Suppressor macrophage (primary cell): ENCODE measurements at regions not wholly inside any gene's neighbourhood (a gene's known extent, or its start where the extent isn't known, plus 50 kb on each side); places are given as distances from the start of the nearest gene placed in this dataset.

Source experiments
- DNase-seq, 4 experiments: peaks; one replicate each; pipeline ENCODE4 v3.0.0-alpha.2; 2020 to 2022

DNA sequence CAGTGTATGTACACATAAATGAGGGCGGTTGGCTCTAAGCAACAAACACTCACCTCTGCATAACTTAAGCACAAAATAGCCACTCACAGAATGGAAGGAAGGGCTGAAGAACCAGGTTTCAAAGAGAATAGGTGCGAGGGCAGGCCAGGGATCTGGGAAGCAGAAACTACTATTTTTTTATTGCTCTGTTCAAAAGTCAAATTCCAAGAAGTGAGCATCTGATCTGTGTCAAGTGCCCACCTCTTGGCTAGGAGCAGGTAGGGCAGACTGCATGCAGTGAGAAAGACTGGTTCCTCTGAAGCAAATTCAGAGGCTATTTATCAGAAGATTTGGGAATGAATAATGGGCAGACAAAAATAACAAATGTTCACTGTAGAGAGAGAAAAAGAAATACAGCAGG lies 336.4 kb upstream of the CTNNB1 start:
- DNase-seq, result no peak

DNA sequence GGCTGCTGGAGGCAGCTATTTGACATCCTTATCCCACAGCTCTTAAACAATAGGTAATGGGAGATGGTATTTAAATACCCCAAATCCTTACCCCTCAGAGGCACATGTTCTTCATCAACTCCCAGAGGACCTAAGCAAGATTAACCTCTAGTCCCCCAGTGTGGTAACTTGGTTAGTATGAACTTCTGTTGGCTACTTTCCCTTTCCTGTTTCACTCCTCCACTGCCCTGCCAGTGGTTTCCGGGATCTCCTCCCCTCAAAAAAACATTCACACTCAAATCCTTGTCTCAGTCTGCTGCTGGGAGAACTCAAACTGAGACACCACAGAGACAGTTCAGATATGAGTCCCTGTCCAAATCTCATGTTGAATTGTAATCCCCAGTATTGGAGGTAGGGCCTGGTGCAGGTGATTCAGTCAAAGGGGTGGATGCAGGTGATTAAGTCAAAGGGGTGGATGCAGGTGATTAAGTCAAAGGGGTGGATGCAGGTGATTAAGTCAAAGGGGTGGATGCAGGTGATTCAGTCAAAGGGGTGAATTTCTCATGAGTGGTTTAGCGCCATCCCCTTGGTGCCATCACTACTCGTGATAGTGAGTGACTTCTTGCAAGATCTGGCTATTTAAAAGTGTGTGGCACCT lies 335.0 kb upstream of the CTNNB1 start:
- no peak for DNase-seq

DNA sequence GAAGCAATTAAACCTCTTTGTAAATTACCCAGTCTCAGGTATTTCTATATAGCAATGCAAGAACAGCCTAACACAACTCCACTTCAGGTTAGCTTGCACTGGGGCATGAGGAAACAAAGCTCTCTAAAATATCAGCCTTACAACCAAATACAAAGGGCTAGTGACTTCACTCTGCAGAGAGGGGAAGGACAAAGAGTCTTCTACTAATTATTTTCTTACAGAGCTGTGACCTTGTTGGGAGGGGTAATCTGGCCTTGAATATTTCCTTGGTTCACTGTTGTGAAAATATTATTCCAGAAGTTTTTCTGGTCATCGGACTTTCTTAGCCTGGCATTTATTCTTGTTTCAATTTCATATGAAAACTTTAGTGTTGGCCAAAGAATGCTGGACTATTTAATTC lies 334.4 kb upstream of the CTNNB1 start:
- DNase-seq, result no peak

DNA sequence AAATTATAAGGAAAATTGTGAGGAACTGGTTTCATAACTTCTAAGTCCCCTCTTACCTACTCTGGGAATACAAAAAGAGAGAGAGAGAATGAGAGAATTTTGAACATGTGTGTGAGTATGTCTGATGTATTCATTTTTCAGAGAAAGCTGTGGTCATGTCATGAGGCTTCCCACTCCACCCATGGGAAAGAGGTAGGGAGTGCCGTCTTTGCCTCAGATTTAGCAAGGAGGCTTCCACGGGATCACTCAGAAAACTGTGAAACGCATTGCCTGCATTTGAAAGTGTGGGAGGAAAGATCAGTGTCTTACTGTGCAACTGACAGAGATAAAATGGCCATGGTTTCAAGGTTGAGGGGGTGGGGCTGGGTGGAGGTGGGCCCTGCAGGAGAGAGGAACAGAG lies 331.5 kb upstream of the CTNNB1 start:
- DNase-seq, result no peak

DNA sequence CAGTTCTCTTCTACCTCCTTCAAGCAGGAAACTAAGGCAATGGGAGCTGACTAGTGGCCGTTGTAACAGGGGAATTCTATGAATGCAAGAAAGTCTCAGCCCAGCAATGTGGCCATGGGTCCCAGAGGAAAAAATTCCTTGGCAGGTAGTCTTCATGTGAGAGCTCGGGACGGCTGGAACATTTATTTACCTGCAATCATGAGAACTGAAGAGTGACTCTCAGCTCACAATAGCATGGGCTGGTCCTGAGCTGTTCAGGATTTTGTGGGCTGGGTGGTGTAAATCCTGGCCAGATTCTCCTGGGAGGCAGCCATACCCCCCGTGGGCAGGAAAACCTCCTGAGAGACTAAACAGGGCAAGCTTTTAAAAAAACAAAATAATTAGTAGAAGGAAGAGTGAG lies 330.3 kb upstream of the CTNNB1 start:
- no peak for DNase-seq

DNA sequence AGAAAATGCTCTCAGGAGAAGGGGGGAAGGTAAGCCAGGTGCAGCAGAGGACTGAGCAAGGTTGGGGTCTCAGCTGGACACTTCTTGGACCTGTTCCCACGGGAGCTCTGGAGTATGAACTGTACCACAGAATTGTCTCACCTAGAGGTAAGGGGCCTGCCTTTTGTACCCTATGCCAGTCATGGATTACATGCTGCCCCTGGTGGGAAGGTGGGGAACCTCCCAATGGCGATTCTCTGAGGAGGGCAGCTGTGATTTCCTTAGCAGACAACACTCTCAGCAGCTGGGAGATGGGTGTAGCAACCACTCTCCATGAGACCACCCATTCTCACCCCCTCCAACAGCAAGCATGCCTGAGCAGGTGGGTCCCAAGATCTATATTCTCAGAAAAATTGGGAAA lies 329.4 kb upstream of the CTNNB1 start:
- no peak for DNase-seq

DNA sequence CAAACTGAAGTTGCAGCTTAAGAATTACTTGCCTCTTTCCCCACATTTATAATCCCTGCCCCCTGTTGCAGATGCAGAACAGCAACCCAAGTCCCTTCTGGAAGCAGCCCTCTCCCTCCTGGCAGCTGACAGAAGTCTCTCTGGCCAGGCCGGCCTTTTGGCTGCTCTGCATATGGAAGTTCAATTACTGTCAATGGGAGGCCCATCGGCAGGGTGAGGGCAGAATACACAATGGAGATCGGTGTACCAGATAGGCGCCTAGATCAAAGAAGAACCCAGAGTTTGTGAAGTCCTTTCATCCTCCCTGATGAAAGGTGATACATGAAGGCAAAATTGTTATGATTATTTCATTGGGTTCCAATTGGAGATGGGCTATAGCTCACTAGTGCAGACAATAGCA lies 327.9 kb upstream of the CTNNB1 start:
- no peak for DNase-seq

DNA sequence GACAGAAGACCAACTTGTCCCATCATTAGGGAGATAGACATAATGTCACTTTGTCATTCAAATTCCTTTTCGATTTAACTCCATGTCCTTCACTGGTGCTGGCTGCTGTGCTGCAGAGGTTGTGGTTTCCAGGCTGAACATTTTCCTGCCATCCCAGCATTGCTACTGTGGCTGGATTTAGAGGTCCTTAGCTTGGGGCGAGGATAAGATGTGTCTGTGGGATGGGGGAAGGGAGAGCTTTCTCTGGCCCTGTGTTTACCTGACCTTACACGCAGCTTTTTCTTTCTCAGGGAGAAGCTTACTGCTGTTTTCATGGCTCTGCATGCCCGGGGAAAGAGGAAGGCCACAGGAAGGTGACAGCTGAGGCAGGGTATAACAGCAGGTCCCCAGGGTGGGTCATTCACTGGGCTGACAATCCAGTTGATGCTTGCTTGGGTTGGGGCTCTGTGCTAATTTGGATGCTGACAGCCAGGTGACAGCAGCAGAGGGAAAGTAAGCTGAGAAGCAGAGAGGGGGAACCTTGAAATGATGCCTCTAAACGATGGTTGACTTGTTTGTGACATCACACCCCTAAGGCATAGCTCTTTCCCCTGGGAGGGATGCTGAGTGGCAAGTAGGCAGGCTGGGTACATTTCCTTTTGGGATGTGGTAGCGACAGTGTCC lies 326.9 kb upstream of the CTNNB1 start:
- DNase-seq, result no peak

DNA sequence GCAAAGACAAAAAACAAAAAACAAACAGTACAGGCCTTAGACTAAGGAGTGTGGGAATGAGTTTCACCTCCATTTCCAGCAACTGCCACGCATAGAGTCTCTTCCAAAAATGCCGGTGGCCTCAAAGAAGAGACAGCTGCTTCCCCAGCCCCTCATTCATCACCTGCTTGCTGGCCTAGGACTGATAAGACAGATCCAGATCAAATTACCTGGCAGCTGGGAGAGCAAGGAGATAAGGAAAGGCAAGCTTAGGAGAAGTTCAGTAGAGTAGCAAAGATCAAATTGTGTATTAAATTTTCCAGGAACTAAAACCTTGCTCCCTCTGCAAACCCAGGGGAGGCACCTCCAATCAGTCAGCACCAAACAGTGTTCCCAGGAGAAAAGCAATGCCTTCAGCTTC lies 325.8 kb upstream of the CTNNB1 start:
- DNase-seq, result no peak

DNA sequence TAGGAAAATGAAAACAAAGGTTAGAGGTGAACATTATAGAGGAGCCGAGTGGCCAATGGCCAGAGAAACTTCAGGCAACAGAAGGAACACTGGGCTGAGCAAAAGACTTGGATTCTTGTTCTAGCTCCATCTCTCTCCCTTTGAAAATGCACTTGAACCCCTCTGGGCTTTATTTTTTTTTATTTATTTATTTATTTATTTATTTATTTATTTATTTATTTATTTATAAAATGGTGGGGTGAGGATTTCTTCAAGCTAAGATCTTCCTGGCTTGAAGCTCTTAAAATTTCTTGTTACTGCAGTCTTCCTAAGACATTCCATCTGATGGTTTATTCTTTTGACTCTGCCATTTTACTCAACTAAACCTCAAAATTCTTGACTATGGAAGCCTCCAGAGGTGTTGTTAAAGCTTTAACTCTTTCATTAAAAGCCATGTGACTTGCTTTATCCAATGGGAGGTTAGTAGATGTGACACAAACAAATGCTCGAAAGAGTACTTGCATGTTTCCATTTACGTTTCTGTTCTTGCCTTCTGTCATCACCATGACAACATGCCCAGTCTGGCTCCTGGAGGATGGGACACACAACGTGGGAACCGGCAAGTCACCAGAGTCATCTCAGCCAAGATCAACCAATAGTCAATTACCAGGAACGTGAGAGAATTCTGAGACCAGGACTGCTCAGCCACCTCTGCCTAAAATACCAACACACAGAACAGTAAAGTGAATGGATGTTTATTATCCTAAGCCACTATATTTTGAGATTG lies 325.2 kb upstream of the CTNNB1 start:
- DNase-seq, result no peak

DNA sequence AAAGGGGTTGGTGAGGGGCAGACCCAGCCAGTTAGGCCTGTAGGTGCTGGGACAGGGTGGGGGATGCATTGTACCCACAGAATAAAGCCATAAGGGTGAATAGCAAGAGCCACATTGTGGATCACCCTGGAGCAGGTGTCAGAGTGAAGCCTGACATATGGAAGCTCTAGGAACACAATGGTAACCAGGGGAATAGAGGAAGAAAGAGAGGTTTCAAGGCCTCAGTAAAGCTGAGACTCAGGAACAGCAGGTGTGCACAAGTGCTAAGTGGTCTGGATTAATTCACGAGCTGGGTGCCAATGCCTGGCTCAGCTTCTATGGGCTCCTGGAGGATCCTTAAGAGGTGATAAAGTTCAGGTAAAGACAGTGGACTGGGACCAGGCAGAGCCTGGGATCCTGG lies 323.7 kb upstream of the CTNNB1 start:
- DNase-seq, result no peak

DNA sequence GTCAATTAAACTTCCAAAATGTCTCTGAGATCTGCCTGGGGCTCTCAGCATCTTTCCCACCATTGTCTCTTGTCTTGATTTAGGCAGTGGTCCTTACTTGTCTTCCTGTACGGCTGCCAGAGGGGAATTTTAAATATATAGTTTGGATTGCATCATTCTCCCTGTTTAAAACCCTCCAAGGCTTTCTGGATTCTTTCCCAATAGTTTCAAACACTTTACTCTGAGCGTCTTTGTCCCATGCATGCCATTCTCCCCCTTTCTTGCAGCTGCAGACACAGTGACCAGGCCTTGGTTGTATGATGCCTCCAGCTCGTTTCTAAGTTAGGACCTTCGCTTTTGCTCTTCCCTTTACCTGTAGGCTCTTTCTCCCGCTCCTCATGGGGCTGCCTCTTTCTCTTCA lies 323.3 kb upstream of the CTNNB1 start:
- no peak for DNase-seq

DNA sequence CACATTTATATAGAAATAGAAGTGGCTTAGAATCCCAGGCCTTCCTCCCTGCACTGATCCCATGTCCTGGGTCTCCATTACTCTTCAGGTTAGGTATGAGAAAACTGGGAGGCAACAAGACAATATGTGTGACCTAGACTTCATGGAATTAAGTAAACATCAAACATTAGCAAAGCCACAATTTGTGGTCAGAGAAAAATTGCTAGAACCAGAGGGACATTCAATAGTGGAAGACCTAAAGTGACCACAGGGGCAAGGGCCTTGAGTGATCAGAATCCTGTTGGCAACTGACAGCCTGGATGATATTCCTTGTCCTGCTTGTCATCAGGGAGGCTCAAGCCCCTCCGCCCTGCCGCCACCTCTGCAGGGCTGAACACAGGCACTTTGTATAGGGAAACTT lies 322.8 kb upstream of the CTNNB1 start:
- no peak for DNase-seq

DNA sequence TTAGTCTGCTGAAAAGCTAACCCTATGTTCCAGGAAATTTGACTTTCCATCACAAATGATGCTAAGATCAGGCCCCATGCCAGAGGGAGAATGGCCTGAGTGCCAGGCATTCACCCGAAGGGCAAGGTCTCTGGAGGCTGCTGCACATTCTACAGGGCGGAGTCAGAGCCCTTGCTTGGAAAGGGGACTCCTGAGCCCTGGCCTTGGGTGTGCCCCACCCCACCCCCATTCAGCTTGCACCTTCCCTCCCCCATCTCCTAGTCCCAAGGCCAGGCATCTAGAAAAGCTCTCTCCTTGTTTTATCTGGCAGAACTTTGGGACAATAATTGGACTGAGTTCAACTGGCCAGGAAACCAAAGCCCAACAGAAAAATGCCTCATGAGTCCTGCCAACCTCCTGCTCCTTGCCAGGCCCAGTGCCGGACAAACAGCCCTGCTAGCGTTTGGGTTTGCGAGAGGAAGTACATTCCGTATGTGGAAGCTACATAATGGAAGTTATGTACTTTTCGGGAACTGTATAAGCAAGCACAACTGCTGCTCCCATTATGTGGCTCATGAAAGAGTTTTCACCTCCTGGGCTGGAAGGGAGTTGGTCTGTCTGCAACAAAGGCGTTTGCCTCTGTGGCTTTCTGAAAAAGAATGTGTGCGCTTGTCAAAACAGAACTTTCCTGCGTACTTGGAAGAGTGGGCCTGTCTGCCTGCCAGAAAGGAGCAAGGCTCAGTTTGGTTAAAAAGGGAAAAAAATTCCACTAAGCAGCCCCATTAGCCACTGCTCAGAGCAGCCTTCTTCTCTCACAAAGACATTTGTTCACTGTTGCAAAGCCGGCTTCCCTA lies 321.5 kb upstream of the CTNNB1 start:
- no peak for DNase-seq

DNA sequence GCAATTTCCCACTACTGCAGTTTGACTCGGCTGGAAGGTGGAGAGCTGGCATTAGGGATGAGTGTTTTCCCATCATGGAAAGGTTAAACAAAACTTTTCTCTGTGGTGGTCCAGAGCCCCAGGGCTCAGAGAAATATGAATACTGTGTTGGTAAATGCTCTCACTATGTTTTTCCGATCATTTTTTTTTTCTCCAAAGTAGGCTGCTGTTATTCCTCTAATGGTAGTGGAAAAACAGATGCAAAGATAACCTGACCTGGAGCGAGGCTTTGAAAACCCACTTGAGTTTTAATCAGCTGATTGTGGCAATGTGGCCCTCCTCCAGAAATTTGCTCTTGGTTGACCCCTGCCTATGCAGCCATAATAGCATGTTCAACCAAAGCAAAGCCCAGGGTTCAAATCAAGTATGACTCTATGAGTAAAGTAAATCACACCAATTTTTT lies 320.8 kb upstream of the CTNNB1 start:
- DNase-seq, result no peak

DNA sequence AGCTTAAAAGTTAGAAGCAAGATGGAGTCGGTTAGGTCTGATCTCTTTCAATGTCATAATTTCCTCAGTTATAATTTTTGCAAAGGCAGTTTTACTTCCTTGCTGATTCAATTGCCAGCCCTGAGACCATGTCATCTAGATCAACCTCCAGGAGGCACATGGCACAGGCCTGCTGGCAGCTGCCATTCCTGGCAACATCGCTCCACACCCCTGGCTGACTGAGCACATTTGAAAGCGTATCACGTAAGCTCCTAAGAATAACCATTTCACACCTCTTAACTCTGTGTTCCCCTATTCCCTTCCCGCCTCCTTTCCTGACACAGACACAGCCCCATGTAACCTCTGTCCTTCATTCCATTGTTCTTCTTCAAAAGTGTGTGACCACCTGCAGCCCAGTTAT lies 313.9 kb upstream of the CTNNB1 start:
- no peak for DNase-seq

DNA sequence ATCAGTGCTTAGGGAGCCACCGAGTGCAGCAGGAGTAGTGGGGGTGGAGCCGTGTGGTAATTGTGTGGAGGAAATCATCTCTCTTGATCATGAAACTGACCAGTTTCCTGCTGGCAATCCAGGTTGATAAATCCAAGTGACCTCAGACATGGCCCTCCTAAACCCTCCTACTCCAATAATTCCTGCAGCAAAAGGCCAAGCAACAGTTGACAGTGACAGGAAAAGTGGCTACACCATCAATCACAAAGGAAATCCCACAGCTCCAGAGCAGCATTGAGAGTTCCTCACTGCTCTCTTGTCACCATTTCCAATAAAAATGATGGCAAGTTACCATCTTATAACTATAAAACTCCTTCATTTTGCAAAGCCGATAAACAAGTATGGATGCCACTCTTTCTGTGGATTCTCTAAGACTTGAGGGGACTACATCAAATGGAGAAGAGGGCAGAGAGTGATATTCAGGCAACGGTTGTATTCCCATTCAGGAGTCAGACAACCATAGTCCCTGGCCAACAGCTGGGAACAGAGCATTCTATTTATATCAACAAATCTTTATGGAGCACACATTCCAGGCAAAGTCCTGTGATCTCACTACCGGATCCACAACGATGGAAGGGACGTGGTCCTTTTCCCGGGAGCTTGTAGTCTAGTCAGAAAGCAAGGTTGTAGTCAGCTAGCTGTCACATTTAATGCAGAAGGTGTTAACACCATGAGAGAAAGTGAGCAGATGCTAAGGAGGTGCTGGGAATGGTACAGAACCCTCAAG lies 312.5 kb upstream of the CTNNB1 start:
- DNase-seq, result no peak

DNA sequence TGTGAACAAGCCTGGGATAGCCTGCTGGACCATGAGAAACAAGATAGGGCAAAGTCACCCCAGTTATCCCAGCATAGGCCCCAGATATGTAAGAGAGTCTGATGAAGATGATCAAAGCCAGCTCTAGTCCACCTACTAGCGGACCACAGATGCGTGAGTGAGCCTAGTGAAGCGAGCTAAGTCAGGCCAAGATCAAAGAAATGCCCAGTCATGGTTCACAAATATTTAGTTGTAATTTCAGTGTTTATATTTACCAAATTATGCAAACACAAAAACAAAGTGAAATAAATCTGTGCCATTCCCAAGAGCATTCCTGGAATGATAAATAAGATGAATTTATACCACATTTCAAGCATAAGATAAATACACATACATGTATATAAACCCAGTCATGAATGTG lies 308.1 kb upstream of the CTNNB1 start:
- no peak for DNase-seq

DNA sequence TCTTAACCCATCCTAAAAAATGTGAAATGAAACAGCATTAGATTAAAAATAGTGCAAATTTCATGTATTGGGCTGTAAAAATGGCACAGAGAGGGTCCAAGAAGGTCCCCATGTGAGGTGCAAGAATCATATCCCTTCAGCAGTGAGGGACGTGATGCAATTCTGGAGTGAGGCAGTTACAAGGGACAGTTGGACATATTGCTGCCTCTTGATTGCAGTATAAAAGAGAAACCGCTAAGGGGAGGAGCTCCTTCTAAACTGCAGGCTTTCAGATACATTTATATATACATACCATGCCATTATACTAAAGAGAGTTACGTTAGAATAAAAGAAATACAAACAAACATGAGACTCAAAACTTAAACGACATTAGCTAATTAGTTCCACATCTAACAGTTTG lies 304.2 kb upstream of the CTNNB1 start:
- DNase-seq, result no peak

DNA sequence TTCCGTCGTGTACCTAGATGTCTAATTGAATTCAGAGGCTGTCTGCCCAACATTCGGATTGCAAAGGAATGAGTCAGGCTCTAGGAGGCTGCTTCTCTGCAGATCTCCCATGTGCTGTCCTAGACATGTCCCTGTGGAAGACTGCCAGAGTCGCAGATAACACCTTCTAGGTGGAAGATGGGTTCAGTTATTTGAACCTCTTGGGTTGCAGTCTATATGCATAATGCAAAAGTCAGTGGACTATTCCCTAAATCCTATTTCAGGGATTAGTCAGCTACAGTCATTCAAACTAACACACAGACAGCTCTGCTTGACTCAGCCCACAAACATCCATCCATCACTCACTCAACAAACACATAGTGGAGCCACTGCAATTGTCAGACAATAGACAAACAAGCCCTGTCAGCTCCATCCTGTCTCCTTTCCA lies 300.0 kb upstream of the CTNNB1 start:
- no peak for DNase-seq

DNA sequence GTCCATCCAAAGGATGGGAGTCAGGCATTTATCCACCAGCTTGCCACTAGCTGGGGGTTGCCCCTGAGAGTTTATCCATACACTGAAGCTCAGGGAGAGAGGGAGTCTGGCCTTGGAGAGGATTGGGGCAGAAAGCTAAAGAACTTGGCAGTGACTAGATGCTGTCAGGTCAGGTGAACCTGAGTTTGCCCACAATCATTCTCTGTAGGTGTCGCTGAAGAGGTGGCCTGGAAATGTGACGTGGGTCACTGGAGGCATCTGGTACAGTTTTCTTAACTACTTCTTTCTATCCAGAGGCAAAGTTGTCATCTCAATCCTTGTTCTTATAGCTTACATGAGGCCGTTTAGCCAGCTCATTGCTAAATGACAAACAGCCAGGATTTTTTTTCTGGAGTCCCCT lies 298.0 kb upstream of the CTNNB1 start:
- no peak for DNase-seq

DNA sequence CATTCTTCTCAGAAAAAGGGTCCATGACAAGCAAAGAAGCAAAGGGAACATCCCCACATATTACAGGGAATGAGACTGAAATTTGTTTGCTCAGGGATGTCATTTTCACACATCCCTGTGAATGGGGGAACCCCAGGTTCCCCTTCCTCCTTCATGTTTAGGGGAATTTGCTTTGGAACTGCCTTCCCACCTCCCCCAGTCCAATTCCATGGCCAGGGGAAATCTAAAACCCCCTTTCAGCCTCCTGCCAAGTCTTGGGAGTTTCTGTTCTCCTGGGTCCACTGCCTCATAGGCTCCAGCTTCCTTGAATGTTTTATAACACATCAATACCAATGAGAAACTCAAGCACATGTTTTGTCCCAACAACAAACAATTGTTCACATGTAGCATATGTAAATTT lies 297.5 kb upstream of the CTNNB1 start:
- DNase-seq, result no peak
